NCI-H1417 treated with DMSO at 0.1 percent for 48 hours (cell line): ENCODE measurements at regions not wholly inside any gene's neighbourhood (a gene's known extent, or its start where the extent isn't known, plus 50 kb on each side); places are given as distances from the start of the nearest gene placed in this dataset.
"Not testable (repeated sequence)": the region's sequence is repeated elsewhere in the genome, so short reads cannot be mapped to it uniquely, and the experiment has no call there.

ENCODE experiments used
- DNase-seq: peaks from one replicate; lab custom pipeline; 2025; lab: John Stamatoyannopoulos, UW

- DNase-seq, result no peak
Measured at GRCh38 chr4:62457356-62457755, 1257.2 kb downstream of the ADGRL3 start.

GRCh38 chr4:62455871-62456270, 1255.7 kb downstream of the ADGRL3 start:
- no peak for DNase-seq

- no peak for DNase-seq
Measured at GRCh38 chr4:62454535-62454934, 1254.4 kb downstream of the ADGRL3 start.

GRCh38 chr4:62450740-62451139, 1250.6 kb downstream of the ADGRL3 start:
- DNase-seq, result no peak

- DNase-seq, result no peak
Measured at GRCh38 chr4:62449538-62449937, 1249.4 kb downstream of the ADGRL3 start.

- no peak for DNase-seq
Measured at GRCh38 chr4:62448911-62449310, 1248.8 kb downstream of the ADGRL3 start.

- no peak for DNase-seq
Measured at GRCh38 chr4:62439051-62439450, 1238.9 kb downstream of the ADGRL3 start.

GRCh38 chr4:62434921-62435320, 1234.8 kb downstream of the ADGRL3 start:
- DNase-seq, result no peak

- DNase-seq, result not testable (repeated sequence)
Measured at GRCh38 chr4:62431513-62432231, 1231.5 kb downstream of the ADGRL3 start.

- DNase-seq, result no peak
Measured at GRCh38 chr4:62429297-62429696, 1229.2 kb downstream of the ADGRL3 start.

GRCh38 chr4:62415256-62415655, 1215.1 kb downstream of the ADGRL3 start:
- DNase-seq, result no peak

- DNase-seq, result no peak
Measured at GRCh38 chr4:62414563-62414962, 1214.4 kb downstream of the ADGRL3 start.

GRCh38 chr4:62410371-62411003, 1210.4 kb downstream of the ADGRL3 start:
- no peak for DNase-seq

- no peak for DNase-seq
Measured at GRCh38 chr4:62408454-62408853, 1208.3 kb downstream of the ADGRL3 start.

GRCh38 chr4:62407534-62407933, 1207.4 kb downstream of the ADGRL3 start:
- no peak for DNase-seq

- DNase-seq, result no peak
Measured at GRCh38 chr4:62402088-62402806, 1202.1 kb downstream of the ADGRL3 start.

- DNase-seq, result no peak
Measured at GRCh38 chr4:62399242-62399641, 1199.1 kb downstream of the ADGRL3 start.

GRCh38 chr4:62398318-62398717, 1198.2 kb downstream of the ADGRL3 start:
- no peak for DNase-seq

GRCh38 chr4:62394766-62395165, 1194.6 kb downstream of the ADGRL3 start:
- DNase-seq, result no peak

GRCh38 chr4:62387808-62388207, 1187.7 kb downstream of the ADGRL3 start:
- no peak for DNase-seq

GRCh38 chr4:62377700-62378099, 1177.6 kb downstream of the ADGRL3 start:
- no peak for DNase-seq

GRCh38 chr4:62377245-62377644, 1177.1 kb downstream of the ADGRL3 start:
- DNase-seq, result no peak

GRCh38 chr4:62366939-62367338, 1166.8 kb downstream of the ADGRL3 start:
- DNase-seq, result no peak
